Right renal pelvis (tissue), 4 donors: ENCODE measurements at regions not wholly inside any gene's neighbourhood (a gene's known extent, or its start where the extent isn't known, plus 50 kb on each side); places are given as distances from the start of the nearest gene placed in this dataset.

Experiments used
- DNase-seq, 4 donors: peaks; one replicate each; pipeline ENCODE4 v3.0.0-alpha.2; 2013; ENCODE audit warnings: low read depth in 4 of 4, low spot score in 3 of 4, missing footprints in 1 of 4

DNA sequence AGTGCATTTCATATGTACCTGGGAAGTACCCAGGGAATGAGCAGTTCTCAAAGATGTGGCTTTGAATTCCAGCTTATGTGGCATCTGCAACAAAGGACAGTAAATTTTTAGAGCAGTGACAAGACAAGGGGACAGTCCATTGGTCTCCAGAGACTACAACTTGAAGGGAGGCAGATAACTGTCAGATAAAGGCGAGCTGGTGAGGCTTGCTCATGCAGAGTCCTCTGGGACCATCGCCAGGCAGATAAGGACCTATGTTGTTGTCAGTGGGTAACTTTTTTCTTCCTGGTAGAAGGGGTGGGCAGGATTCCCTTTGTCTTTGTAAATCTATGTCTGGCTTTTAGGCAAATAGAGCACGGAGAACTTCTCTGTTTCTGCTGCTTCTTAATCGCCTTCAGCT is 120.2 kb downstream of the ICE1 start:
- DNase-seq, result no peak

DNA sequence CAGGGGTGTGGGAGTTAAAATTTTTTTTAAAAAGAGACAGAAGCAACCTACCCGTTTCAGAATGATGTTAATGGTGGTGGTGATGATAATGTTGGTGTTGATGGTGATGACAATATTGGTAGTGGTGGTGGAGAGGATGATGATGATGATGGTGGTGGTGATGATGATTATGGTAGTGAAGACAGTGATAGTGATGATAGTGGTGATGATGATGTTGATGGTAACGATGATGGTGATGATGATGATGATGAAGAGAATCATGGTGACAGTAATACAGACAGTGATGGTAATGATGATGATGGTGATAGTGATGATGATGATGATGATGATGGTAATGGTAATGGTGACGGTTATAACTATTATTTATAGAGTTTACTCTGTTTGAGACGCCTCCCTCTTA is 117.6 kb downstream of the ICE1 start:
- no peak for DNase-seq
